ENCODE measurements at regions not wholly inside any gene's neighbourhood (a gene's known extent, or its start where the extent isn't known, plus 50 kb on each side); places are given as distances from the start of the nearest gene placed in this dataset.
"Not testable (repeated sequence)": the region's sequence is repeated elsewhere in the genome, so short reads cannot be mapped to it uniquely, and the experiment has no call there.

- intact Hi-C loops (cut with micrococcal nuclease) = no loop called here
- Histone ChIP-seq H3K27me3 (ENCODE audit: low read depth) (no peaks in the 10 kb centered on the region), H3K4me3 (no peak overlapping the region), H3K27ac (replicated peaks) (no peak overlapping the region), H3K9me3 (replicated peaks) (no peaks in the 10 kb centered on the region), H3K36me3 (no peaks in the 10 kb centered on the region), H3K4me1 (peaks cover 10% of the 10 kb centered on the region)
- no peak for DNase-seq
- no peak for TF ChIP-seq CTCF (IDR thresholded peaks at IDR 0.05; ENCODE audit: borderline replicate concordance)
Observed at GRCh38 chr21:15472108-15473040, 257.4 kb upstream of the USP25 start.

- H3K27me3 ChIP-seq (ENCODE audit: low read depth); H3K9me3 ChIP-seq (replicated peaks); DNase-seq; H3K4me1 ChIP-seq; H3K27ac ChIP-seq (replicated peaks); intact Hi-C loops (cut with micrococcal nuclease); H3K36me3 ChIP-seq; H3K4me3 ChIP-seq: not testable (repeated sequence)
Observed at GRCh38 chr21:15477773-15478172, 252.0 kb upstream of the USP25 start.

GRCh38 chr21:15480160-15480559 is 249.6 kb upstream of the USP25 start:
- H3K27ac ChIP-seq (replicated peaks) = no peak overlapping the region
- H3K9me3 ChIP-seq (replicated peaks) = no peaks in the 10 kb centered on the region
- no peaks in the 10 kb centered on the region for H3K27me3 ChIP-seq (ENCODE audit: low read depth)
- no peak for TF ChIP-seq CTCF (IDR thresholded peaks at IDR 0.05; ENCODE audit: borderline replicate concordance)
- no peak for DNase-seq
- H3K36me3 ChIP-seq = no peaks in the 10 kb centered on the region
- peaks cover 4% of the 10 kb centered on the region for H3K4me1 ChIP-seq
- intact Hi-C loops (cut with micrococcal nuclease) = loop anchor here (5.0 kb wide), 1 partner anchor 418 kb away; the partner anchor contains the start of gene NRIP1
- no peak overlapping the region for H3K4me3 ChIP-seq

- no peaks in the 10 kb centered on the region for H3K9me3 ChIP-seq (replicated peaks)
- intact Hi-C loops (cut with micrococcal nuclease) = loop anchor here (5.0 kb wide), 1 partner anchor 421 kb away; the partner anchor contains the start of gene NRIP1
- TF ChIP-seq CTCF (IDR thresholded peaks at IDR 0.05; ENCODE audit: borderline replicate concordance) = peak; percentile 97
- H3K27me3 ChIP-seq (ENCODE audit: low read depth) = no peaks in the 10 kb centered on the region
- H3K27ac ChIP-seq (replicated peaks) = no peak overlapping the region
- DNase-seq = peak; percentile 83
- no peak overlapping the region for H3K4me3 ChIP-seq
- H3K4me1 ChIP-seq = peaks cover 4% of the 10 kb centered on the region
- H3K36me3 ChIP-seq = no peaks in the 10 kb centered on the region
Observed at GRCh38 chr21:15483138-15483780, 246.5 kb upstream of the USP25 start.

- Histone ChIP-seq H3K27me3 (ENCODE audit: low read depth) (no peaks in the 10 kb centered on the region), H3K27ac (replicated peaks) (no peak overlapping the region), H3K4me1 (peaks cover 4% of the 10 kb centered on the region), H3K4me3 (no peak overlapping the region), H3K9me3 (replicated peaks) (no peaks in the 10 kb centered on the region), H3K36me3 (no peaks in the 10 kb centered on the region)
- no peak for DNase-seq
- intact Hi-C loops (cut with micrococcal nuclease) = no loop called here
- TF ChIP-seq CTCF (IDR thresholded peaks at IDR 0.05; ENCODE audit: borderline replicate concordance) = no peak
Observed at GRCh38 chr21:15486460-15487195, 243.2 kb upstream of the USP25 start.

Measured in left ventricle myocardium inferior (tissue), 1 donor.